ENCODE measurements at regions not wholly inside any gene's neighbourhood (a gene's known extent, or its start where the extent isn't known, plus 50 kb on each side); places are given as distances from the start of the nearest gene placed in this dataset.
A peak's percentile ranks its signal among the peaks of the same experiment; 100 is the strongest.

DNA sequence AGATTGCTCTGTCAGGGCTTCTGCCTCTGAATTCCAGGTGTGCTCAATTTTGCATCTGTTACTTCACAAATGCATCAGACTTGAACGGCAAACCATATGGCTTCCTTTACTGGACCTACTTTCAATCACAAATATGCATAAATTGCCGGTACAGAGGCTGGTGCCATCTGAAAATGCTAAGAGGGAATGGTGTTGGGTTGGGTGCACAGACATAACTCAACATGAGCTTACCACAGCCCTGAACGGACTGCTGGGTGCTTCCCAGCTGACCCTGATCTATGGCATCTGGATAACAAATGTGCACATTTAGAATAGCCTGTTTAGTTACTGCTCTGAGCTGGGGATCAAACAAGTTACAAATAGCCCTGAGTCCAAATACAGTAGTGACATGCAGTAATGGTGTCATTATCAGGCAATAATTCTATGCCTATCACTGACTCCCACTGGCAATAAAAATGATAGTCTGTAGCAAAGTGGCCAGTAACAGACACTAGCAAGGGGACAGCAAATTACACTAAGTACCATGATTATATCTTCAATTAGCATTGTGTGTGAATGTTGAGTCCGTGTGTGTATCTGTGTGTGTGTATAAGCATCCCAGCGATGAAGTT, 927.3 kb downstream of the DIAPH3 start:
- H3K9me3 ChIP-seq, result no peaks in the 10 kb centered on the region
- H3K36me3 ChIP-seq (replicated peaks in 1 of 2; ENCODE audit: insufficient read depth in 1 of 2, low read depth in 2 of 2), result no peaks in the 10 kb centered on the region
- no peak overlapping the region for H3K4me3 ChIP-seq
- no peak for DNase-seq
- 92 to 95% methylated on average over 5 of the region's 5 CpGs for WGBS, 2 donors
- no peaks in the 10 kb centered on the region for H3K27me3 ChIP-seq
- intact Hi-C loops (cut with DNase I), result no loop called here
- TF ChIP-seq CTCF (IDR thresholded peaks at IDR 0.05) (no peak), POLR2A (IDR thresholded peaks at IDR 0.05) (no peak)
- no peak for ATAC-seq
- no peaks in the 10 kb centered on the region for H3K4me1 ChIP-seq
- H3K27ac ChIP-seq, result no peak overlapping the region

DNA sequence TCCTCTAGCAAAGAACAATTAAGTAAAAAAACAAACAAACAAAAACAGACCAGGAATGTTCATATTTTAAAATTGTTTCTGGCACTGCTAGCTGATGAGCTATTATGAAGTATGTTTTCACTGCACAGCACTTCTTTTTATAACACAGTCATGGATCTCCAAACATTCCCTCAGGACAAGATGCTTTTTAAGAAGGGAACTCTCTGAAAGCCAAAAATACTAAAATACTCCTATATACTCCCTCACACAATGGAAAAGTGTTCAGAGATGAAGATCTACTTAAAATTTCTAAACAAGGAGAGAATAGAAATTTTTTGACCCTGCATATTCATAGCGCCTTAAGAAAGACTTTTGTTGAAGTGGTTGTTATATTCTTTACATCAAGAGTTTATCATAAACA, 926.8 kb downstream of the DIAPH3 start:
- Histone ChIP-seq H3K27me3 (no peaks in the 10 kb centered on the region), H3K9me3 (no peaks in the 10 kb centered on the region), H3K27ac (no peak overlapping the region), H3K36me3 (replicated peaks in 1 of 2; ENCODE audit: insufficient read depth in 1 of 2, low read depth in 2 of 2) (no peaks in the 10 kb centered on the region), H3K4me3 (no peak overlapping the region), H3K4me1 (no peaks in the 10 kb centered on the region)
- TF ChIP-seq CTCF (IDR thresholded peaks at IDR 0.05), result no peak
- TF ChIP-seq POLR2A (IDR thresholded peaks at IDR 0.05), result no peak
- intact Hi-C loops (cut with DNase I), result no loop called here
- DNase-seq (no peak), ATAC-seq (no peak)
- 96 to 98% methylated on average over 1 of the region's 1 CpG for WGBS, 2 donors

- Histone ChIP-seq H3K27ac (no peak overlapping the region), H3K9me3 (no peaks in the 10 kb centered on the region), H3K4me1 (no peaks in the 10 kb centered on the region), H3K4me3 (no peak overlapping the region), H3K27me3 (no peaks in the 10 kb centered on the region), H3K36me3 (replicated peaks in 1 of 2; ENCODE audit: insufficient read depth in 1 of 2, low read depth in 2 of 2) (no peaks in the 10 kb centered on the region)
- no peak for ATAC-seq
- DNase-seq, result peak in 3 of 4 donors; percentile 25 to 55 (median 38)
- TF ChIP-seq POLR2A (IDR thresholded peaks at IDR 0.05), result no peak
- TF ChIP-seq CTCF (IDR thresholded peaks at IDR 0.05), result no peak
- intact Hi-C loops (cut with DNase I), result no loop called here
- 82 to 90% methylated on average over 5 of the region's 5 CpGs for WGBS, 2 donors
Observed at GRCh38 chr13:59247171-59247570, 916.6 kb downstream of the DIAPH3 start.

GRCh38 chr13:59250336-59251189, 913.2 kb downstream of the DIAPH3 start:
- no peaks in the 10 kb centered on the region for H3K4me1 ChIP-seq
- ATAC-seq, result no peak
- DNase-seq, result no peak
- H3K36me3 ChIP-seq (replicated peaks in 1 of 2; ENCODE audit: insufficient read depth in 1 of 2, low read depth in 2 of 2), result no peaks in the 10 kb centered on the region
- no peak overlapping the region for H3K27ac ChIP-seq
- intact Hi-C loops (cut with DNase I), result no loop called here
- H3K4me3 ChIP-seq, result no peak overlapping the region
- no peaks in the 10 kb centered on the region for H3K27me3 ChIP-seq
- WGBS, 2 donors, result 82 to 88% methylated on average over 5 of the region's 5 CpGs
- no peak for TF ChIP-seq POLR2A (IDR thresholded peaks at IDR 0.05)
- no peak for TF ChIP-seq CTCF (IDR thresholded peaks at IDR 0.05)
- H3K9me3 ChIP-seq, result no peaks in the 10 kb centered on the region
